IMR-90 (cell line): ENCODE measurements at regions not wholly inside any gene's neighbourhood (a gene's known extent, or its start where the extent isn't known, plus 50 kb on each side); places are given as distances from the start of the nearest gene placed in this dataset.

Source experiments
- ATAC-seq: fragments of 200-7000 bp; cut with Tn5 transposase; 2 replicates; pipeline ENCODE4 v1.9.1; 2020; ENCODE audit warnings: low read depth, mild to moderate bottlenecking, moderate library complexity
- BruUV-seq: library from RNA; stranded (reverse); fragments of 400-500 nt; replicated peaks from 2 replicates; lab custom pipeline; 2021; lab: Mats Ljungman, UMichigan
- CTCF ChIA-PET: fragments of 300-600 bp; formaldehyde crosslinking; extraction: SDS; loops from one replicate; lab custom pipeline; 2021; ENCODE audit warnings: antibody characterized with exemption; lab: Yijun Ruan, JAX
- POLR2A ChIA-PET: fragments of 300-600 bp; sonication (Branson Sonifier 250); formaldehyde crosslinking; loops from one replicate; lab custom pipeline; 2022; ENCODE audit warnings: antibody characterized with exemption; ENCODE audit not compliant: unreplicated experiment; lab: Charles Lee
- DNase-seq: peaks from one replicate; pipeline ENCODE4 v3.0.0; 2013
- H2AFZ ChIP-seq: replicated peaks from 2 replicates; pipeline ENCODE3; 2013; ENCODE audit warnings: low read length, mild to moderate bottlenecking; ENCODE audit not compliant: poor library complexity
- H2AK5ac ChIP-seq: 2 replicates; pipeline ENCODE4 v1.6.1; 2013; ENCODE audit warnings: low read depth, low read length, inconsistent platforms
- H2AK9ac ChIP-seq: replicated peaks from 2 replicates; pipeline ENCODE3; 2013; ENCODE audit warnings: mild to moderate bottlenecking, low read depth, low read length, moderate library complexity; ENCODE audit not compliant: poor library complexity
- H2BK120ac ChIP-seq: 2 replicates; pipeline ENCODE4 v1.6.1; 2013; ENCODE audit warnings: low read depth, low read length, inconsistent platforms
- H2BK15ac ChIP-seq: 3 replicates; pipeline ENCODE4 v1.6.1; 2013; ENCODE audit warnings: low read depth, low read length, inconsistent platforms
- H2BK20ac ChIP-seq: 2 replicates; pipeline ENCODE4 v1.6.1; 2013; ENCODE audit warnings: low read depth, mild to moderate bottlenecking, inconsistent platforms, low read length, moderate library complexity
- H2BK5ac ChIP-seq: 2 replicates; pipeline ENCODE4 v1.6.1; 2013; ENCODE audit warnings: mild to moderate bottlenecking, low read depth, low read length, inconsistent platforms; ENCODE audit not compliant: poor library complexity, severe bottlenecking
- H3K14ac ChIP-seq: replicated peaks from 2 replicates; pipeline ENCODE4 v1.6.1; 2013; ENCODE audit warnings: low read depth, low read length, inconsistent platforms
- H3K18ac ChIP-seq: 2 replicates; pipeline ENCODE4 v1.6.1; 2013; ENCODE audit warnings: low read depth, low read length, control low read depth
- H3K23ac ChIP-seq: 2 replicates; pipeline ENCODE4 v1.6.1; 2013; ENCODE audit warnings: low read depth, low read length, inconsistent platforms
- H3K27ac ChIP-seq: 2 replicates; pipeline ENCODE4 v1.5.1; 2013; ENCODE audit warnings: mild to moderate bottlenecking, control low read depth, low read length; ENCODE audit not compliant: insufficient read depth
- H3K27me3 ChIP-seq: 2 replicates; pipeline ENCODE4 v1.6.1; 2013; ENCODE audit warnings: low read length; ENCODE audit not compliant: control insufficient read depth, insufficient read depth
- H3K36me3 ChIP-seq: 2 replicates; pipeline ENCODE4 v1.6.1; 2013; ENCODE audit warnings: low read length, mixed read lengths; ENCODE audit not compliant: control insufficient read depth, insufficient read depth
- H3K4ac ChIP-seq: 2 replicates; pipeline ENCODE4 v1.6.1; 2013; ENCODE audit warnings: low read depth, low read length, inconsistent platforms
- H3K4me1 ChIP-seq: 2 replicates; pipeline ENCODE4 v1.6.1; 2013; ENCODE audit warnings: low read length, mixed read lengths; ENCODE audit not compliant: control insufficient read depth, insufficient read depth
- H3K4me2 ChIP-seq: 2 replicates; pipeline ENCODE4 v1.6.1; 2013; ENCODE audit warnings: low read depth, mild to moderate bottlenecking, control low read depth, low read length, moderate library complexity
- H3K4me3 ChIP-seq: 2 replicates; pipeline ENCODE4 v1.5.1; 2013; ENCODE audit warnings: low read depth, mild to moderate bottlenecking, control low read depth, low read length, moderate library complexity; ENCODE audit not compliant: insufficient read depth
- H3K56ac ChIP-seq: 2 replicates; pipeline ENCODE4 v1.6.1; 2013; ENCODE audit warnings: low read length, inconsistent platforms; ENCODE audit not compliant: insufficient read depth; ENCODE audit errors: extremely low read depth
- H3K79me1 ChIP-seq, 2 experiments: 2 replicates each; pipeline ENCODE4 v1.6.1; 2013; ENCODE audit warnings: low read length in 2 of 2, inconsistent platforms in 1 of 2, low read depth in 1 of 2
- H3K9ac ChIP-seq: 2 replicates; pipeline ENCODE4 v1.6.1; 2013; ENCODE audit warnings: low read depth, low read length, control low read depth
- H3K9me1 ChIP-seq: 2 replicates; pipeline ENCODE4 v1.6.1; 2013; ENCODE audit warnings: low read length, inconsistent platforms; ENCODE audit not compliant: insufficient read depth
- H3K9me3 ChIP-seq: 2 replicates; pipeline ENCODE4 v1.6.1; 2013; ENCODE audit warnings: low read length; ENCODE audit not compliant: control insufficient read depth, insufficient read depth
- H4K20me1 ChIP-seq: 2 replicates; pipeline ENCODE4 v1.6.1; 2013; ENCODE audit warnings: low read length, inconsistent platforms; ENCODE audit not compliant: insufficient read depth
- H4K5ac ChIP-seq: 2 replicates; pipeline ENCODE4 v1.6.1; 2013; ENCODE audit warnings: mild to moderate bottlenecking, low read depth, low read length, control low read depth
- H4K8ac ChIP-seq, 2 experiments: 2 replicates each; pipeline ENCODE4 v1.6.1; 2013; ENCODE audit warnings: low read depth in 2 of 2, low read length in 2 of 2, control low read depth in 1 of 2, inconsistent platforms in 1 of 2
- H4K91ac ChIP-seq: 2 replicates; pipeline ENCODE4 v1.6.1; 2013; ENCODE audit warnings: low read depth, low read length, inconsistent platforms; ENCODE audit not compliant: insufficient read depth
- BHLHE40 ChIP-seq: fragments of 150-350 bp; IDR thresholded peaks from 2 replicates; pipeline ENCODE4 v1.6.1; 2016; ENCODE audit warnings: mild to moderate bottlenecking, low read depth, low read length
- CEBPB ChIP-seq: IDR thresholded peaks from 2 replicates; pipeline ENCODE4 v1.6.1; 2012; ENCODE audit warnings: low read depth, low read length, improper control_type of control experiment
- CHD1 ChIP-seq: IDR thresholded peaks from 2 replicates; pipeline ENCODE4 v1.6.1; 2012; ENCODE audit warnings: low read depth, low read length, improper control_type of control experiment
- CTCF ChIP-seq: conservative IDR thresholded peaks from 2 replicates; pipeline ENCODE4 v1.5.1; 2012; ENCODE audit warnings: mild to moderate bottlenecking, low read depth, low read length, improper control_type of control experiment
- ELK1 ChIP-seq: fragments of 150-350 bp; IDR thresholded peaks from 2 replicates; pipeline ENCODE4 v1.6.1; 2016; ENCODE audit warnings: low read depth, mild to moderate bottlenecking, low read length, moderate library complexity, borderline replicate concordance
- MAFK ChIP-seq: IDR thresholded peaks from 2 replicates; pipeline ENCODE4 v1.6.1; 2012; ENCODE audit warnings: low read depth, low read length, improper control_type of control experiment
- MAZ ChIP-seq: IDR thresholded peaks from 2 replicates; pipeline ENCODE4 v1.6.1; 2012; ENCODE audit warnings: low read depth, mild to moderate bottlenecking, low read length, improper control_type of control experiment, moderate library complexity, borderline replicate concordance
- MXI1 ChIP-seq: IDR thresholded peaks from 2 replicates; pipeline ENCODE4 v1.6.1; 2012; ENCODE audit warnings: low read depth, mild to moderate bottlenecking, low read length, moderate library complexity, borderline replicate concordance
- NFE2L2 ChIP-seq: fragments of 150-350 bp; IDR thresholded peaks from 2 replicates; pipeline ENCODE4 v1.6.1; 2016; ENCODE audit warnings: low read depth, mild to moderate bottlenecking, low read length
- RAD21 ChIP-seq: IDR thresholded peaks from 2 replicates; pipeline ENCODE4 v1.6.1; 2012; ENCODE audit warnings: low read length, improper control_type of control experiment
- RFX5 ChIP-seq: IDR thresholded peaks from 2 replicates; pipeline ENCODE4 v1.8.0; 2012; ENCODE audit warnings: low read depth, mild to moderate bottlenecking, low read length, moderate library complexity
- SMC3 ChIP-seq: fragments of 150-350 bp; IDR thresholded peaks from 2 replicates; pipeline ENCODE4 v1.6.1; 2016; ENCODE audit warnings: low read depth, mild to moderate bottlenecking, antibody characterized with exemption, low read length, moderate library complexity
- dilution Hi-C: fragments of 300-500 bp; cut with HindIII; formaldehyde crosslinking; loops from one replicate; pipeline ENCODE4 v1.14.3; 2018; ENCODE audit warnings: low sequenced_read_pairs; ENCODE audit not compliant: unreplicated experiment
- in situ Hi-C: fragments of 300-500 bp; cut with MboI; formaldehyde crosslinking; loops from 3 replicates; pipeline ENCODE4 v1.14.3; 2019; ENCODE audit warnings: low sequenced_read_pairs, inconsistent platforms, mixed read lengths
- intact Hi-C: fragments of 100-400 bp; cut with micrococcal nuclease; formaldehyde crosslinking; loops from 2 replicates; pipeline ENCODE4 v1.10.0; 2022
- TF ChIP-seq, protein P1 (sequence below): fragments of 150-350 bp; IDR thresholded peaks from 2 replicates; pipeline ENCODE4 v1.6.1; 2017; ENCODE audit warnings: mild to moderate bottlenecking, antibody characterized with exemption, low read length, low read depth

GRCh38 chr13:67827992-67828391 lies 597.9 kb upstream of the PCDH9 start:
- ChIA-PET CTCF (no interaction called here), POLR2A (no interaction called here)
- Histone ChIP-seq H4K8ac (no peak overlapping the region), H2AFZ (no peak overlapping the region), H3K27ac (no peak overlapping the region), H4K20me1 (no peaks in the 10 kb centered on the region), H3K4ac (no peak overlapping the region), H3K79me1 (no peaks in the 10 kb centered on the region), H3K9me3 (peaks cover 4% of the 10 kb centered on the region), H3K36me3 (no peaks in the 10 kb centered on the region), H2BK5ac (no peak overlapping the region), H3K14ac (no peak overlapping the region), H3K23ac (no peak overlapping the region), H3K27me3 (no peaks in the 10 kb centered on the region), H2BK15ac (no peak overlapping the region), H2AK9ac (no peak overlapping the region), H3K9me1 (no peaks in the 10 kb centered on the region), H3K4me1 (no peaks in the 10 kb centered on the region), H3K18ac (no peak overlapping the region), H4K5ac (no peak overlapping the region), H3K4me3 (no peak overlapping the region), H3K4me2 (no peak overlapping the region), H2BK120ac (no peak overlapping the region), H4K91ac (no peak overlapping the region), H3K9ac (no peak overlapping the region), H2AK5ac (no peak overlapping the region), H2BK20ac (no peak overlapping the region), H3K56ac (no peak overlapping the region)
- in situ Hi-C loops (no loop called here), dilution Hi-C loops (no loop called here), intact Hi-C loops (no loop called here)
- DNase-seq, result no peak
- no TSS peak for BruUV-seq
- TF ChIP-seq, protein P1, sequence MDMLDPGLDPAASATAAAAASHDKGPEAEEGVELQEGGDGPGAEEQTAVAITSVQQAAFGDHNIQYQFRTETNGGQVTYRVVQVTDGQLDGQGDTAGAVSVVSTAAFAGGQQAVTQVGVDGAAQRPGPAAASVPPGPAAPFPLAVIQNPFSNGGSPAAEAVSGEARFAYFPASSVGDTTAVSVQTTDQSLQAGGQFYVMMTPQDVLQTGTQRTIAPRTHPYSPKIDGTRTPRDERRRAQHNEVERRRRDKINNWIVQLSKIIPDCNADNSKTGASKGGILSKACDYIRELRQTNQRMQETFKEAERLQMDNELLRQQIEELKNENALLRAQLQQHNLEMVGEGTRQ, result no peak
- no peak for TF ChIP-seq CEBPB
- no peak for TF ChIP-seq ELK1
- TF ChIP-seq RFX5, result no peak
- no peak for TF ChIP-seq RAD21
- TF ChIP-seq SMC3, result no peak
- no peak for TF ChIP-seq MAZ
- TF ChIP-seq BHLHE40, result no peak
- TF ChIP-seq CTCF, result no peak
- no peak for TF ChIP-seq CHD1
- no peak for TF ChIP-seq MXI1
- no peak for TF ChIP-seq MAFK
- TF ChIP-seq NFE2L2, result no peak
- no peak for ATAC-seq
